Testis (tissue), 2 donors: ENCODE measurements at regions not wholly inside any gene's neighbourhood (a gene's known extent, or its start where the extent isn't known, plus 50 kb on each side); places are given as distances from the start of the nearest gene placed in this dataset.
"Not testable (repeated sequence)": the region's sequence is repeated elsewhere in the genome, so short reads cannot be mapped to it uniquely, and the experiment has no call there.

Experiments
- DNase-seq: peaks from one replicate; pipeline ENCODE4 v3.0.0-alpha.2; 2019
- H3K27ac ChIP-seq, 2 donors: fragments of 200-600 bp; sonication (generic); one replicate each; pipeline ENCODE4 v1.5.1; 2019
- H3K27me3 ChIP-seq: fragments of 200-600 bp; sonication (generic); one replicate; pipeline ENCODE4 v1.5.1; 2019
- H3K36me3 ChIP-seq: fragments of 200-600 bp; sonication (generic); one replicate; pipeline ENCODE4 v1.5.1; 2017; ENCODE audit warnings: low read depth; ENCODE audit errors: missing control alignments
- H3K4me1 ChIP-seq: fragments of 200-600 bp; sonication (generic); one replicate; pipeline ENCODE4 v1.5.1; 2019
- H3K4me3 ChIP-seq, 2 donors: fragments of 200-600 bp; sonication (generic); one replicate each; pipeline ENCODE4 v1.5.1; 2017 to 2019
- H3K9me3 ChIP-seq: fragments of 200-600 bp; sonication (generic); one replicate; pipeline ENCODE4 v1.5.1; 2017
- POLR2A ChIP-seq: fragments of 450-650 bp; IDR thresholded peaks from one replicate; pipeline ENCODE4 v1.6.1; 2017; ENCODE audit warnings: antibody characterized with exemption, mild to moderate bottlenecking, moderate library complexity
- WGBS, 2 donors: methylation state at CpG; one replicate each; pipeline ENCODE4 v1.1.5; 2018; 5-methylcytosine and 5-hydroxymethylcytosine counted together
- intact Hi-C: fragments of 100-400 bp; cut with DNase I; formaldehyde crosslinking; loops from one replicate; pipeline ENCODE4 v1.15.1; 2023; ENCODE audit warnings: low total_unique reads
- TF ChIP-seq, protein P1 (sequence below), 3 experiments: fragments of 450-650 bp in 2 of 3; fragments of 200-600 bp in 1 of 3; sonication (generic) in 1 of 3; IDR thresholded peaks; one replicate each; pipeline ENCODE4 v1.5.1; 2016 to 2019; ENCODE audit warnings: antibody characterized with exemption in 3 of 3, mild to moderate bottlenecking in 2 of 3, moderate library complexity in 1 of 3

DNA sequence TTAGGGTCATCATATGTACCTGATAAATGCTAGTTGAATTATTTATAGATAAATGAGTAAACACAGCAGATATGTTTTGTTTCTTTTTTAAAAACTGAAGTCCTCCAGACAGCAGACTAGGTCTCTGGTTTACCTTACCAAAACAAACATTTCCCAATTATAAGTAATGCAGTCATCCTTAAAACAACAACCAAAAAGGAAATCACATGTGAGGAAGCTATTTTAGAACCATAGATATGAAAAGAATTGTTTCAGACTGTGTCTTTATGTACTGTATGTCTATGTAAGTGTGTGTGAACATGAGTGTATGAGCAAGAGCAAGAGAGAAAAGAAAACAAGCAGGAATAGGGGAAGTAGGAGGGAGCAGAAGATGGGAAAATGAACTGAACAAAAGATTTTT, 441.0 kb downstream of the CPS1 start:
- no peaks in the 10 kb centered on the region for H3K27me3 ChIP-seq
- no peaks in the 10 kb centered on the region for H3K36me3 ChIP-seq
- H3K27ac ChIP-seq: no peak overlapping the region
- intact Hi-C loops: no loop called here
- DNase-seq: no peak
- no peak overlapping the region for H3K4me3 ChIP-seq
- H3K4me1 ChIP-seq: no peaks in the 10 kb centered on the region
- no peaks in the 10 kb centered on the region for H3K9me3 ChIP-seq
- TF ChIP-seq, protein P1, sequence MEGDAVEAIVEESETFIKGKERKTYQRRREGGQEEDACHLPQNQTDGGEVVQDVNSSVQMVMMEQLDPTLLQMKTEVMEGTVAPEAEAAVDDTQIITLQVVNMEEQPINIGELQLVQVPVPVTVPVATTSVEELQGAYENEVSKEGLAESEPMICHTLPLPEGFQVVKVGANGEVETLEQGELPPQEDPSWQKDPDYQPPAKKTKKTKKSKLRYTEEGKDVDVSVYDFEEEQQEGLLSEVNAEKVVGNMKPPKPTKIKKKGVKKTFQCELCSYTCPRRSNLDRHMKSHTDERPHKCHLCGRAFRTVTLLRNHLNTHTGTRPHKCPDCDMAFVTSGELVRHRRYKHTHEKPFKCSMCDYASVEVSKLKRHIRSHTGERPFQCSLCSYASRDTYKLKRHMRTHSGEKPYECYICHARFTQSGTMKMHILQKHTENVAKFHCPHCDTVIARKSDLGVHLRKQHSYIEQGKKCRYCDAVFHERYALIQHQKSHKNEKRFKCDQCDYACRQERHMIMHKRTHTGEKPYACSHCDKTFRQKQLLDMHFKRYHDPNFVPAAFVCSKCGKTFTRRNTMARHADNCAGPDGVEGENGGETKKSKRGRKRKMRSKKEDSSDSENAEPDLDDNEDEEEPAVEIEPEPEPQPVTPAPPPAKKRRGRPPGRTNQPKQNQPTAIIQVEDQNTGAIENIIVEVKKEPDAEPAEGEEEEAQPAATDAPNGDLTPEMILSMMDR (IDR thresholded peaks at IDR 0.05): no peak
- TF ChIP-seq POLR2A: no peak

DNA sequence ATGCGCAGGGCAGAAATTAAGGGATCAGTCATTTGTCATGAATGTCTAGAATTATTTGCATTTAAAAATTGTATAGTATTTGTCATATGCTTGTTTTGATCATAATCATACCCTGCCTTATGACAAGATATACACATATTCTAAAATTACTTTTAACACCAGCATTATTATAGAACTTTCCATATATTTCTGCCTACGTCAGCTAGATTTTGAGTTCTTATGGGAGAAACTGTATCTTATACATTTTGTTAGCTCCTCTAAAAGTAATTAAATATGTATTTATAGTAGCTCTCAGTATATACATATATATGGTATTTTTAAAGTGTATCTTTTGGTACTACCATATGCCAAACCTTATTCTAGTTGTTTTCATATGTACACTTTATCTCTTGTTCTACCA, 441.9 kb downstream of the CPS1 start:
- H3K4me3 ChIP-seq: no peak overlapping the region
- no peaks in the 10 kb centered on the region for H3K4me1 ChIP-seq
- H3K27me3 ChIP-seq: no peaks in the 10 kb centered on the region
- H3K36me3 ChIP-seq: no peaks in the 10 kb centered on the region
- 93 to 95% methylated on average over 2 of the region's 2 CpGs for WGBS, 2 donors
- TF ChIP-seq, protein P1 (IDR thresholded peaks at IDR 0.05): no peak
- TF ChIP-seq POLR2A: no peak
- no peak overlapping the region for H3K27ac ChIP-seq
- intact Hi-C loops: no loop called here
- H3K9me3 ChIP-seq: no peaks in the 10 kb centered on the region
- DNase-seq: no peak

DNA sequence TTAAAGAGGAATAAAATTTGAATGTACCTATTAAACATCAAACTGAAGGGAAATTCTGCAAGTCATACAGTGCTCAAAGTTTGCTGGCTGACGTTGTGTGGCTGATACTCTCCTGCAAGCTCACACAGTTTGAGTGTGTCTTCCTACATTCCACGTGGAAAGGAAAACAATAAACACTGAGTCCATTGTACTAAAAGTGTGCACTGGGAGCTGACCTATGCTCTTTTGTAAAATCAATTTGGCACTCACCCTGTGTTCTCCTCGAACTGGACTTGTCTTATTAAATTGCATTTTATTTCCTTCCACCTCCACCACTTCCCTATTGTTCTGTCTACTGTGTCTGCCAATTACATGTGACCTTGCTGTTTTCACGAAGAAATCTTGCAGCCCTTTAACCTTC, 458.0 kb downstream of the CPS1 start:
- no peaks in the 10 kb centered on the region for H3K9me3 ChIP-seq
- no peaks in the 10 kb centered on the region for H3K27me3 ChIP-seq
- no peak for DNase-seq

DNA sequence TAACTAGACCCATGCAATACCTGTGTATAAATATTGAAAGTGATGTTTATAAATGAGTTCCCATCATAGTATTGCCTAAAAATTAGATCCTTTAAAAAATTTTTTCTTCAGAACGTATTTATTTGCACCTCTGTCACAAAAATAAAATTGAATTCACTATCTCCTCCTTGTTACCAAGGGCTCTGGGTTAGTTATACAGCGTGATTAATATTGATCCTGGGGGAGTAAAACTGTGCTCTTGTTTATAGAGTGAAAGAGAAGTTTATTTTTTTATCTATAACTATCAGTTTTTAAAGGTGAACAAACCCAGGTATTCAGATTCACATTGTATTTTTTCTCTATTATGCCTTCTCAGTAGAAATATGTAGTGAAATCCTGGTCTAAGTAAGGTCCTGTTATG, 458.5 kb downstream of the CPS1 start:
- intact Hi-C loops: no loop called here
- DNase-seq: no peak
- Histone ChIP-seq H3K4me3 (no peak overlapping the region), H3K36me3 (no peaks in the 10 kb centered on the region), H3K9me3 (no peaks in the 10 kb centered on the region), H3K27me3 (no peaks in the 10 kb centered on the region), H3K4me1 (no peaks in the 10 kb centered on the region), H3K27ac (no peak overlapping the region)
- WGBS, 2 donors: 71 to 83% methylated on average over 2 of the region's 2 CpGs
- TF ChIP-seq, protein P1 (IDR thresholded peaks at IDR 0.05): no peak
- TF ChIP-seq POLR2A: no peak

More for the DNA sequence above, 458.0 kb downstream of the CPS1 start:
- WGBS, 2 donors: 11 to 15% methylated on average over 4 of the region's 4 CpGs
- no peaks in the 10 kb centered on the region for H3K36me3 ChIP-seq
- no peak overlapping the region for H3K27ac ChIP-seq
- H3K4me1 ChIP-seq: no peaks in the 10 kb centered on the region
- H3K4me3 ChIP-seq: no peak overlapping the region
- intact Hi-C loops: no loop called here
- TF ChIP-seq POLR2A: no peak
- TF ChIP-seq, protein P1 (IDR thresholded peaks at IDR 0.05): no peak

DNA sequence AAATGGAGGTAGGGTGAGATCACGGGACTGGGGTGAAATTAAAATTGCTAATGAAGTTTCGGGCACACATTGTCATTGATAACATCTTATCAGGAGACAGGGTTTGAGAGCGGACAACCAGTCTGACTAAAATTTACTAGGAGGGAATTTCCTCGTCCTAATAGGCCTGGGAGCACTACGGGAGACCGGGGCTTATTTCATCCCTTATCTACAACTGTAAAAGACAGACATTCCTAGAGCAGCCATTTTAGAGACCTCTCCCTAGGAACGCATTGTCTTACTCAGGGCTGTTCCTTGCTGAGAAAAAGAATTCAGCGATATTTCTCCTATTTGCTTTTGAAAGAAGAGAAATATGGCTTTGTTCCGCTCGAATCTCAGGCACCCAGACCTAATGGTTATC, 468.7 kb downstream of the CPS1 start:
- H3K27ac ChIP-seq, intact Hi-C loops, H3K4me3 ChIP-seq, DNase-seq, H3K4me1 ChIP-seq, H3K27me3 ChIP-seq, H3K9me3 ChIP-seq, H3K36me3 ChIP-seq: not testable (repeated sequence)
- WGBS, 2 donors: 93 to 94% methylated on average over 10 of the region's 10 CpGs
